Ovary (tissue), 3 donors: ENCODE measurements at regions not wholly inside any gene's neighbourhood (a gene's known extent, or its start where the extent isn't known, plus 50 kb on each side); places are given as distances from the start of the nearest gene placed in this dataset.

Experiments used
- CTCF ChIP-seq, 3 donors: fragments of 450-650 bp in 2 of 3; fragments of 200-600 bp in 1 of 3; IDR thresholded peaks; one replicate each; pipeline versions ENCODE4 v1.5.1 to v1.8.0; 2016 to 2022; ENCODE audit warnings: antibody characterized with exemption in 3 of 3, mild to moderate bottlenecking in 1 of 3
- POLR2A ChIP-seq: fragments of 450-650 bp; IDR thresholded peaks from one replicate; pipeline ENCODE4 v1.6.1; 2017; ENCODE audit warnings: antibody characterized with exemption, mild to moderate bottlenecking, moderate library complexity
- donor health status: DM: no; HTN: no; CAD: no.

- TF ChIP-seq CTCF (IDR thresholded peaks at IDR 0.05) (no peak), POLR2A (no peak)
These were observed 68.9 kb upstream of the HNF1B start for GRCh38 chr17:37813751-37814150.
